ENCODE measurements at regions not wholly inside any gene's neighbourhood (a gene's known extent, or its start where the extent isn't known, plus 50 kb on each side); places are given as distances from the start of the nearest gene placed in this dataset.

GRCh38 chr2:107681936-107682335 is 144.8 kb upstream of the RGPD4 start:
- no peak overlapping the region for H2AFZ ChIP-seq (ENCODE audit: low read depth, low read length)
- no peaks in the 10 kb centered on the region for H3K4me1 ChIP-seq (replicated peaks in 1 of 2; ENCODE audit: control insufficient read depth in 2 of 2, insufficient read depth in 2 of 2, low read length in 2 of 2)
- H3K9ac ChIP-seq (ENCODE audit: insufficient read depth in 1 of 2, low read depth in 2 of 2, low read length in 2 of 2): no peak overlapping the region
- no peaks in the 10 kb centered on the region for H3K27me3 ChIP-seq (ENCODE audit: control insufficient read depth in 2 of 2, insufficient read depth in 2 of 2, low read length in 2 of 2)
- in situ Hi-C loops (cut with MboI) (no loop called here), intact Hi-C loops (cut with micrococcal nuclease) (no loop called here)
- WGBS (ENCODE audit: insufficient coverage, low coverage, missing lambda C conversion rate): 72% methylated on average over 8 of the region's 8 CpGs
- H3K4me2 ChIP-seq (ENCODE audit: insufficient read depth, low read length): no peak overlapping the region
- ChIA-PET CTCF (ENCODE audit: low intra/inter-chr PET ratio) (no interaction called here), POLR2A (interaction anchor here (0.6 kb wide), 1 partner anchor 17 kb away, joined by 3 read pairs; no protein-coding TSS in a partner anchor)
- peaks cover 14% of the 10 kb centered on the region; the same call in 2 of the 3 replicates for H3K36me3 ChIP-seq (ENCODE audit: control insufficient read depth, insufficient read depth, low read length)
- no peaks in the 10 kb centered on the region for H3K9me3 ChIP-seq (replicated peaks; ENCODE audit: control insufficient read depth, insufficient read depth, low read depth, low read length)
- no peak for FAIRE-seq
- no peak for ATAC-seq
- H3K9me1 ChIP-seq (ENCODE audit: control insufficient read depth, insufficient read depth, low read length): peaks cover 2% of the 10 kb centered on the region
- H3K27ac ChIP-seq (ENCODE audit: extremely low read depth, low read depth, low read length): no peak overlapping the region
- H4K20me1 ChIP-seq (replicated peaks; ENCODE audit: control insufficient read depth, insufficient read depth, low read length): no peaks in the 10 kb centered on the region
- DNase-seq (ENCODE audit: extremely low read depth in 1 of 4, low spot score in 3 of 4): no peak
- no peak overlapping the region for H3K4me3 ChIP-seq
- BruUV-seq (replicated peaks): no TSS peak
- TF ChIP-seq AFF4 (CRISPR knock-in tag; IDR thresholded peaks at IDR 0.05) (no peak), GABPB1 (CRISPR knock-in tag; IDR thresholded peaks at IDR 0.05) (no peak)
- H3K79me2 ChIP-seq (ENCODE audit: control insufficient read depth, insufficient read depth, low read length): no peaks in the 10 kb centered on the region

Data from K562 (cell line).